ENCODE measurements at regions not wholly inside any gene's neighbourhood (a gene's known extent, or its start where the extent isn't known, plus 50 kb on each side); places are given as distances from the start of the nearest gene placed in this dataset.

- Mint-ChIP-seq H3K36me3 (ENCODE audit: insufficient read depth, unreplicated experiment) (no peaks in the 10 kb centered on the region), H3K9me3 (ENCODE audit: unreplicated experiment) (no peaks in the 10 kb centered on the region), H3K4me3 (ENCODE audit: unreplicated experiment) (no peak overlapping the region), H3K4me1 (ENCODE audit: low read depth, unreplicated experiment) (no peaks in the 10 kb centered on the region), H3K27me3 (ENCODE audit: insufficient read depth, unreplicated experiment) (peaks cover 33% of the 10 kb centered on the region), H3K27ac (ENCODE audit: unreplicated experiment) (no peak overlapping the region)
- POLR2A ChIA-PET = no interaction called here
- Histone ChIP-seq H3K4me3 (ENCODE audit: low read depth, low read length) (no peak overlapping the region), H3K27me3 (replicated peaks; ENCODE audit: control insufficient read depth, insufficient read depth, low read length) (no peaks in the 10 kb centered on the region; the same call in 1 of the 2 replicates), H3K9me3 (no peaks in the 10 kb centered on the region), H3K4me1 (no peaks in the 10 kb centered on the region), H3K36me3 (ENCODE audit: control insufficient read depth, insufficient read depth, low read length) (no peaks in the 10 kb centered on the region)
- CTCF ChIA-PET = no interaction called here
- intact Hi-C loops (cut with micrococcal nuclease; ENCODE audit: unreplicated experiment) = no loop called here
- TF ChIP-seq CTCF (IDR thresholded peaks at IDR 0.05; ENCODE audit: insufficient read depth in 1 of 2, low read depth in 1 of 2, low read length in 1 of 2, severe bottlenecking in 1 of 2, unreplicated experiment in 1 of 2) = no peak
- no TSS peak for BruUV-seq (replicated peaks)
- DNase-seq = no peak
Observed at GRCh38 chr22:22097727-22098228, 115.2 kb upstream of the TOP3B start.

DNA sequence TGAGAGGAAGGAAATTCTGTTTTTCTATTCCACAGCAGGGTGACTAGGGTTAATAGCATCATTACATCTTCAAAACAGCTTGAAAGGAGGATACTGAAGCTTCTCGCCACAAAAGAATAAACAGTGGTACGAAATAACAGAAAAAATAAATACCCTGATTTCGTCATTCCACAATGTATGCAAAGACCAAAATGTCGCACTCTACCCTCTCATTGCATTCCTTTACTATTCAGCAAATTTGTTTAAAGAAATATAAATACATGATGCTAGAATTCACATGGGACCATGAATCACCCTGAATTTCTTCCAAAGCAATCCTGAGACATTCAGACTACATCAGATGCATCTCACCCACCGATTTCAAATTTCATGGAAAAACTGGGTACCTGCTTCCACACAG, 112.3 kb upstream of the TOP3B start:
- H3K36me3 ChIP-seq (ENCODE audit: control insufficient read depth, insufficient read depth, low read length) = no peaks in the 10 kb centered on the region
- H3K4me3 ChIP-seq (ENCODE audit: low read depth, low read length) = no peak overlapping the region
- Mint-ChIP-seq H3K36me3 (ENCODE audit: insufficient read depth, unreplicated experiment) (no peaks in the 10 kb centered on the region), H3K27me3 (ENCODE audit: insufficient read depth, unreplicated experiment) (peaks cover 42% of the 10 kb centered on the region), H3K27ac (ENCODE audit: unreplicated experiment) (no peak overlapping the region), H3K4me3 (ENCODE audit: unreplicated experiment) (no peak overlapping the region), H3K4me1 (ENCODE audit: low read depth, unreplicated experiment) (no peaks in the 10 kb centered on the region), H3K9me3 (ENCODE audit: unreplicated experiment) (no peaks in the 10 kb centered on the region)
- no peaks in the 10 kb centered on the region; the same call in 1 of the 2 replicates for H3K27me3 ChIP-seq (replicated peaks; ENCODE audit: control insufficient read depth, insufficient read depth, low read length)
- intact Hi-C loops (cut with micrococcal nuclease; ENCODE audit: unreplicated experiment) = no loop called here
- no peaks in the 10 kb centered on the region for H3K9me3 ChIP-seq
- CTCF ChIA-PET = no interaction called here
- BruUV-seq (replicated peaks) = no TSS peak
- TF ChIP-seq CTCF (IDR thresholded peaks at IDR 0.05; ENCODE audit: insufficient read depth in 1 of 2, low read depth in 1 of 2, low read length in 1 of 2, severe bottlenecking in 1 of 2, unreplicated experiment in 1 of 2) = no peak
- no peaks in the 10 kb centered on the region for H3K4me1 ChIP-seq
- POLR2A ChIA-PET = no interaction called here
- DNase-seq = no peak

DNA sequence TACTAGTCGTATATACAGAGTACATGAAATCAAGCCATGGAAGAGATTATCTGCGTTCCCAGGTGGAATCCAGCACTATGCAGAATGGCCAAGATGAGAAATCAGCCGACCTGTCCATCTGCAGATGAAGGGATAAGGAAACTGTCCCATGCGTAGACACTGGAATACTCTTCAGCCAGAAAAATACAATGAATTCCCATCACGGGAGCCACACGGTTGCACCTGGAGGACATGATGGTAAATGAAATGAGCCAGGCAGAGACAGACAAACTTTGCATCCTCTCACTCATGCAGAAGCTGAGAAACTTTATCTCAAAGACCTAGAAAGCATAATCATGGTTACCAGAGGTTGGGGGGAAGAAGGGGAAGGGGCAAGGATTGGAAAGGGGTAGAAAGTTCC, 111.9 kb upstream of the TOP3B start:
- H3K36me3 Mint-ChIP-seq (ENCODE audit: insufficient read depth, unreplicated experiment) = no peaks in the 10 kb centered on the region
- no TSS peak for BruUV-seq (replicated peaks)
- no peaks in the 10 kb centered on the region for H3K9me3 Mint-ChIP-seq (ENCODE audit: unreplicated experiment)
- intact Hi-C loops (cut with micrococcal nuclease; ENCODE audit: unreplicated experiment) = no loop called here
- H3K4me3 Mint-ChIP-seq (ENCODE audit: unreplicated experiment) = no peak overlapping the region
- H3K27me3 Mint-ChIP-seq (ENCODE audit: insufficient read depth, unreplicated experiment) = peaks cover 42% of the 10 kb centered on the region
- Histone ChIP-seq H3K36me3 (ENCODE audit: control insufficient read depth, insufficient read depth, low read length) (no peaks in the 10 kb centered on the region), H3K27me3 (replicated peaks; ENCODE audit: control insufficient read depth, insufficient read depth, low read length) (no peaks in the 10 kb centered on the region; the same call in 1 of the 2 replicates), H3K9me3 (no peaks in the 10 kb centered on the region), H3K4me3 (ENCODE audit: low read depth, low read length) (no peak overlapping the region), H3K4me1 (no peaks in the 10 kb centered on the region)
- ChIA-PET POLR2A (no interaction called here), CTCF (no interaction called here)
- no peak for TF ChIP-seq CTCF (IDR thresholded peaks at IDR 0.05; ENCODE audit: insufficient read depth in 1 of 2, low read depth in 1 of 2, low read length in 1 of 2, severe bottlenecking in 1 of 2, unreplicated experiment in 1 of 2)
- H3K27ac Mint-ChIP-seq (ENCODE audit: unreplicated experiment) = no peak overlapping the region
- DNase-seq = no peak
- H3K4me1 Mint-ChIP-seq (ENCODE audit: low read depth, unreplicated experiment) = no peaks in the 10 kb centered on the region

Measured in Caco-2 (cell line).